DND-41 (cell line): ENCODE measurements at regions not wholly inside any gene's neighbourhood (a gene's known extent, or its start where the extent isn't known, plus 50 kb on each side); places are given as distances from the start of the nearest gene placed in this dataset.

Experiments used
- EZH2 ChIP-seq: IDR thresholded peaks from 3 replicates; pipeline ENCODE4 v1.6.1; 2012; ENCODE audit warnings: borderline replicate concordance, low read depth, mild to moderate bottlenecking, moderate library complexity, low read length, inconsistent platforms; ENCODE audit not compliant: severe bottlenecking
- TF ChIP-seq, protein P1 (sequence below): IDR thresholded peaks from 2 replicates; pipeline ENCODE4 v1.5.1; 2012; ENCODE audit warnings: borderline replicate concordance, low read length, moderate library complexity, mild to moderate bottlenecking; ENCODE audit not compliant: poor library complexity, severe bottlenecking; ENCODE audit errors: extremely low read depth

DNA sequence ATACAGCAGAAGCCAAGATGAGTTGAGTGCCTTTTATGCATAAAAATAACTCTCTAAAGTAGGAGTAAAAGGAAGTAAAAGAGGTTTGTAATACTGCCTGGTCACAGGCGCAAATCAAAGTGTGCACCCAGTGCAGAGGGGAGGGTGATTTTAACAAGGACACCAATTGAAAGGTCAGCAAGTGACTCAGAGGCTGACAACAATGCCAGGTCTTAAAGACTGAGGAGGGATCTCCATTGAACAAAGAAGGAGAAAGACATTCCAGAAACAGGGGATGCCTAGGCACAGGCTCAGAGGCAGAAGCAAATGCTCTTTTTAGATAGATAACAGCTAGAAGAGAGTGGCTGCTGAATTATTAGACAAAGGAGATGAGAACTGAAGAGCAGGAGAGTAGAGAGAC, 297.4 kb upstream of the VCX start:
- TF ChIP-seq, protein P1, sequence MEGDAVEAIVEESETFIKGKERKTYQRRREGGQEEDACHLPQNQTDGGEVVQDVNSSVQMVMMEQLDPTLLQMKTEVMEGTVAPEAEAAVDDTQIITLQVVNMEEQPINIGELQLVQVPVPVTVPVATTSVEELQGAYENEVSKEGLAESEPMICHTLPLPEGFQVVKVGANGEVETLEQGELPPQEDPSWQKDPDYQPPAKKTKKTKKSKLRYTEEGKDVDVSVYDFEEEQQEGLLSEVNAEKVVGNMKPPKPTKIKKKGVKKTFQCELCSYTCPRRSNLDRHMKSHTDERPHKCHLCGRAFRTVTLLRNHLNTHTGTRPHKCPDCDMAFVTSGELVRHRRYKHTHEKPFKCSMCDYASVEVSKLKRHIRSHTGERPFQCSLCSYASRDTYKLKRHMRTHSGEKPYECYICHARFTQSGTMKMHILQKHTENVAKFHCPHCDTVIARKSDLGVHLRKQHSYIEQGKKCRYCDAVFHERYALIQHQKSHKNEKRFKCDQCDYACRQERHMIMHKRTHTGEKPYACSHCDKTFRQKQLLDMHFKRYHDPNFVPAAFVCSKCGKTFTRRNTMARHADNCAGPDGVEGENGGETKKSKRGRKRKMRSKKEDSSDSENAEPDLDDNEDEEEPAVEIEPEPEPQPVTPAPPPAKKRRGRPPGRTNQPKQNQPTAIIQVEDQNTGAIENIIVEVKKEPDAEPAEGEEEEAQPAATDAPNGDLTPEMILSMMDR, result no peak
- TF ChIP-seq EZH2, result no peak
